ENCODE measurements at regions not wholly inside any gene's neighbourhood (a gene's known extent, or its start where the extent isn't known, plus 50 kb on each side); places are given as distances from the start of the nearest gene placed in this dataset.

DNA sequence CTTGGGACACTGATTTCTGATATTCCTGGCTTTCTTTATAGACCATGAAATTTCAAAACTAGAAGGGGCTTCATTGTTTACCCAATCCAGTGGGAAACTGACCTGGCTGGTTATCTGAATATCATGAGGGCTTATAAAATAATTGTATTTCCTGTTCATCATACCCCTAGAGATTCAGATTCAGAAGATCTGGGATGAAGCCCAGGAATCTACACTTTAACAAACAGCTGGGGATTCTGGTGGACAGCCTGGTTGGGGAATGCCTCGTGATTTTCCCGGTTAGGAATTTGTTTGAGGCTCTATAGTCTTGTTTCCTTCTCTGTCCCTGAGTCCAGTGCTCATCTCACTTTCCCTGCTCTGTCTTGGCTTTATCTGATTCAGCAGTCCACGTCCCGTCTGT is 110.3 kb downstream of the ADRA2A start:
- 65 to 75% methylated on average over 4 of the region's 4 CpGs for WGBS, 2 donors
- no peak overlapping the region for H3K4me3 ChIP-seq
- H3K4me1 ChIP-seq = no peaks in the 10 kb centered on the region
- H3K36me3 ChIP-seq = no peaks in the 10 kb centered on the region
- ATAC-seq (ENCODE audit: low FRiP score in 2 of 2) (no peak), DNase-seq (no peak)
- TF ChIP-seq, protein P1, sequence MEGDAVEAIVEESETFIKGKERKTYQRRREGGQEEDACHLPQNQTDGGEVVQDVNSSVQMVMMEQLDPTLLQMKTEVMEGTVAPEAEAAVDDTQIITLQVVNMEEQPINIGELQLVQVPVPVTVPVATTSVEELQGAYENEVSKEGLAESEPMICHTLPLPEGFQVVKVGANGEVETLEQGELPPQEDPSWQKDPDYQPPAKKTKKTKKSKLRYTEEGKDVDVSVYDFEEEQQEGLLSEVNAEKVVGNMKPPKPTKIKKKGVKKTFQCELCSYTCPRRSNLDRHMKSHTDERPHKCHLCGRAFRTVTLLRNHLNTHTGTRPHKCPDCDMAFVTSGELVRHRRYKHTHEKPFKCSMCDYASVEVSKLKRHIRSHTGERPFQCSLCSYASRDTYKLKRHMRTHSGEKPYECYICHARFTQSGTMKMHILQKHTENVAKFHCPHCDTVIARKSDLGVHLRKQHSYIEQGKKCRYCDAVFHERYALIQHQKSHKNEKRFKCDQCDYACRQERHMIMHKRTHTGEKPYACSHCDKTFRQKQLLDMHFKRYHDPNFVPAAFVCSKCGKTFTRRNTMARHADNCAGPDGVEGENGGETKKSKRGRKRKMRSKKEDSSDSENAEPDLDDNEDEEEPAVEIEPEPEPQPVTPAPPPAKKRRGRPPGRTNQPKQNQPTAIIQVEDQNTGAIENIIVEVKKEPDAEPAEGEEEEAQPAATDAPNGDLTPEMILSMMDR (IDR thresholded peaks at IDR 0.05) = no peak
- TF ChIP-seq EP300 (IDR thresholded peaks at IDR 0.05) (no peak), POLR2A (IDR thresholded peaks at IDR 0.05) (no peak), POLR2AphosphoS5 (IDR thresholded peaks at IDR 0.05) (no peak)
- no peaks in the 10 kb centered on the region for H3K9me3 ChIP-seq
- no peaks in the 10 kb centered on the region for H3K27me3 ChIP-seq
- no peak overlapping the region for H3K27ac ChIP-seq

DNA sequence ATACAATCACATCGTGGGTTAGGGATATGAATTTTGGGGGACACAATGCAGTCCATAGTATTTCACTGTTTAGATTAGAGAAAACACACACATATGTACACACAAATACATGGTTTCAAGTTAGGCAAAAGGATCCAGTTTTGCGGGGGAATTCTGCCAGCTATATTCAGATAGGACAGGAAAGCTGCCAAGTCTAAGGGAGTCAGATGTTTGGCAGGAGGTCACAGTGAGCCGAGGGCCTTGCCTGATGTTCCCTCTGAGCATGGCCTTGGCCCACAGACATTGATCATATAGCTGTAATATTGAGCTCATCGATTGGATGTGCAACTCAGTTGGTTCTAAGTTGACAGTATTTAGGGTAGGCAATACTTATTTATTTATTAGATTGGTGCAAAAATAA is 122.8 kb downstream of the ADRA2A start:
- DNase-seq = no peak
- H3K27ac ChIP-seq = no peak overlapping the region
- H3K9me3 ChIP-seq = peaks cover 0 to 4% (median 0%) of the 10 kb centered on the region in 4 donors
- H3K36me3 ChIP-seq = no peaks in the 10 kb centered on the region
- ATAC-seq (ENCODE audit: low FRiP score in 2 of 2) = no peak
- TF ChIP-seq EP300 (IDR thresholded peaks at IDR 0.05) (no peak), POLR2A (IDR thresholded peaks at IDR 0.05) (no peak), POLR2AphosphoS5 (IDR thresholded peaks at IDR 0.05) (no peak)
- TF ChIP-seq, protein P1 (IDR thresholded peaks at IDR 0.05) = no peak
- H3K4me1 ChIP-seq = no peaks in the 10 kb centered on the region
- no peak overlapping the region for H3K4me3 ChIP-seq
- no peaks in the 10 kb centered on the region for H3K27me3 ChIP-seq
- 79 to 85% methylated on average over 4 of the region's 4 CpGs for WGBS, 2 donors

DNA sequence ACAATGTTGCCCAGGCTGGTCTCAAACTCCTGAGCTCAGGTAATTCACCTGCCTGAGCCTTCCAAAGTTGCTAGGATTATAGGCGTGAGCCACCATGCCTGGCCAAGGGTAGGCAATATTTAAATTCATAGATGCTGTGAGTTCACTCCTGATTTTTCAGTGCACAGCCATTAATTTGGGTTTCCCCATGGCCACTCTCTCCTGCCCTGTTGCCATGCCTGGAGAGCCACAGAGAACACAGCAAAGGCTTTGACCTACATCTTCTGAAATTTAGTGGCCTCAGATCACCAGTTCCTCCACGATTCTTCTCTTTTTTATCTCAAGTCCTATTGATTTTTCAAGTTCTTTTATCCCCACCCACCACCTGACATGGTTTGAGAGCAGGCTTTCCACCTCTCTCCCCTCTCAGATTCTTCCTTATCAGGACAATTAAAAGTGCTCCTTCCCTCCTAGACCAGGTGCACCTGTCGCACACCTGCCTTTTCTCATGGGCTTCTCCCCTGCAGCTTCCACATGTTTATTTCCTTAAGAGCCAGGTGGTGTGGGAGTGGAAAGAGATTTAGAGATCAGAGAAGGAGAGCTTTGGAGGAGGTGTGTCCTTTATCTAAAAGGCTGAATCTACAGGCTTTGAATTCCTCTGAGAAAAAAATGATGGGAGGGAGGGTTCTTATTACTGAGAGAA is 123.8 kb downstream of the ADRA2A start:
- H3K27me3 ChIP-seq = no peaks in the 10 kb centered on the region
- DNase-seq = no peak
- no peaks in the 10 kb centered on the region for H3K9me3 ChIP-seq
- H3K27ac ChIP-seq = no peak overlapping the region
- WGBS, 2 donors = 70 to 73% methylated on average over 3 of the region's 3 CpGs
- TF ChIP-seq POLR2AphosphoS5 (IDR thresholded peaks at IDR 0.05) (no peak), EP300 (IDR thresholded peaks at IDR 0.05) (no peak), POLR2A (IDR thresholded peaks at IDR 0.05) (no peak)
- TF ChIP-seq, protein P1 (IDR thresholded peaks at IDR 0.05) = no peak
- no peak overlapping the region for H3K4me3 ChIP-seq
- no peaks in the 10 kb centered on the region for H3K4me1 ChIP-seq
- no peaks in the 10 kb centered on the region for H3K36me3 ChIP-seq
- no peak for ATAC-seq (ENCODE audit: low FRiP score in 2 of 2)

DNA sequence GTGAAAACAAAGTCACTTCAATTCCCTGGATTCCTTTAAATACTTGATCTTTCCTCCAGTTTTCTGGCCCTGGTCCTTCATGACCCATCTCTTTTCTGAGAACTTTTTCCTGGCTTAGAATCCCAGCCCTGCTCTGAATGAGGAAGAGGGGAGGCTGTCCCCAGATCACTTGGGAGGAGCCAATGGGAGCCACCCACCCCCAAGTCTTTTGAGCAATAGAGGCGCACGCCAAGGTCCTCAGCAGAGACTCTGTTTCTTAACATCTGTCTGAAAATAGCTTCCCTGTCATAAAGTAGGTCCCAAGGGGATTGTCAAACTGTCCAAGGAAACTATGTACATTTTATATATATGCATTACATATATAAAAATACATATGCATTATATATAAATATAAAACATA is 126.8 kb downstream of the ADRA2A start:
- no peak for ATAC-seq (ENCODE audit: low FRiP score in 2 of 2)
- no peak overlapping the region for H3K4me3 ChIP-seq
- DNase-seq = no peak
- WGBS, 2 donors = 66 to 67% methylated on average over 2 of the region's 2 CpGs
- H3K9me3 ChIP-seq = no peaks in the 10 kb centered on the region
- H3K27me3 ChIP-seq = no peaks in the 10 kb centered on the region
- TF ChIP-seq POLR2A (IDR thresholded peaks at IDR 0.05) (no peak), POLR2AphosphoS5 (IDR thresholded peaks at IDR 0.05) (no peak), EP300 (IDR thresholded peaks at IDR 0.05) (no peak)
- TF ChIP-seq, protein P1 (IDR thresholded peaks at IDR 0.05) = no peak
- H3K36me3 ChIP-seq = no peaks in the 10 kb centered on the region
- H3K27ac ChIP-seq = no peak overlapping the region
- H3K4me1 ChIP-seq = no peaks in the 10 kb centered on the region

DNA sequence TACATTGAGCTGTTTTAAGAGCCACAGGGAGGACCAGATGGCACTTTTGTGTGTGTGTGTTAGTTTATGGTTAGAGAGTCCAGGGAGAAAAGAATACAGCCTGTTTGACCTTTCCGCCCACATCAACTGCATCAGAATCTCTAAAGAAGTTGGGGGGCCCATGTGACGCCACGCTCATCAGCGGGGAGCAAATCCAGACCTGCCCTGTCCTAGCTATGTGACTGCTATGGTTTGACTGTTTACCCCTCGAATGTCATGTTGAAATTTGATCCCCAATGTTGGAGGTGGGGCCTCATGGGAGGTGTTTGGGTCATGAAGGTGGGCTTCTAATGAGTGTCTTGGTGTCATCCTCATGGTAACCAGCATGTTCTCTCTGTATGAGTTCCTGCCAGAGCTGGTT is 128.0 kb downstream of the ADRA2A start:
- TF ChIP-seq, protein P1 (IDR thresholded peaks at IDR 0.05) = no peak
- no peak for TF ChIP-seq POLR2A (IDR thresholded peaks at IDR 0.05)
- TF ChIP-seq EP300 (IDR thresholded peaks at IDR 0.05) = no peak
- TF ChIP-seq POLR2AphosphoS5 (IDR thresholded peaks at IDR 0.05) = no peak
- ATAC-seq (ENCODE audit: low FRiP score in 2 of 2) (no peak), DNase-seq (no peak)
- H3K4me3 ChIP-seq = no peak overlapping the region
- no peaks in the 10 kb centered on the region for H3K9me3 ChIP-seq
- H3K36me3 ChIP-seq = no peaks in the 10 kb centered on the region
- H3K4me1 ChIP-seq = no peaks in the 10 kb centered on the region
- no peak overlapping the region for H3K27ac ChIP-seq
- no peaks in the 10 kb centered on the region for H3K27me3 ChIP-seq
- WGBS, 2 donors = 72 to 85% methylated on average over 5 of the region's 5 CpGs

Measured in upper lobe of left lung (tissue), 6 donors.